HEK293T (cell line): ENCODE measurements at regions not wholly inside any gene's neighbourhood (a gene's known extent, or its start where the extent isn't known, plus 50 kb on each side); places are given as distances from the start of the nearest gene placed in this dataset.

Experiments used
- CTCF ChIA-PET: fragments of 350-600 bp; formaldehyde crosslinking; extraction: SDS; loops from one replicate; lab custom pipeline; 2021; ENCODE audit warnings: antibody characterized with exemption, inconsistent platforms; lab: Yijun Ruan, JAX
- POLR2A ChIA-PET: fragments of 350-600 bp; formaldehyde crosslinking; extraction: SDS; loops from one replicate; lab custom pipeline; 2020; ENCODE audit warnings: antibody characterized with exemption, inconsistent platforms; lab: Yijun Ruan, JAX
- DNase-seq: peaks from one replicate; pipeline ENCODE4 v3.0.0; 2012; ENCODE audit warnings: mixed read lengths; ENCODE audit errors: extremely low spot score
- ARNT ChIP-seq: fragments of 450-650 bp; IDR thresholded peaks from 2 replicates; pipeline ENCODE4 v1.6.1; 2017; ENCODE audit warnings: mild to moderate bottlenecking
- BHLHE40 ChIP-seq: fragments of 450-650 bp; IDR thresholded peaks from 2 replicates; pipeline ENCODE4 v1.6.1; 2016; ENCODE audit warnings: mild to moderate bottlenecking, moderate library complexity, borderline replicate concordance
- CTBP1 ChIP-seq: fragments of 450-650 bp; IDR thresholded peaks from 2 replicates; pipeline ENCODE4 v1.6.1; 2016; ENCODE audit warnings: borderline replicate concordance
- ELF4 ChIP-seq: fragments of 450-650 bp; IDR thresholded peaks from 2 replicates; pipeline ENCODE4 v1.6.1; 2017; ENCODE audit warnings: antibody characterized with exemption
- FOXA1 ChIP-seq: fragments of 450-650 bp; IDR thresholded peaks from 2 replicates; pipeline ENCODE4 v1.6.1; 2016; ENCODE audit warnings: mild to moderate bottlenecking
- FOXK2 ChIP-seq: fragments of 450-650 bp; IDR thresholded peaks from 2 replicates; pipeline ENCODE4 v1.6.1; 2016; ENCODE audit warnings: mild to moderate bottlenecking
- FOXM1 ChIP-seq: fragments of 450-650 bp; IDR thresholded peaks from 2 replicates; pipeline ENCODE4 v1.6.1; 2017; ENCODE audit warnings: mild to moderate bottlenecking, borderline replicate concordance
- HDGF ChIP-seq: fragments of 450-650 bp; IDR thresholded peaks from 2 replicates; pipeline ENCODE4 v1.6.1; 2017; ENCODE audit warnings: antibody characterized with exemption, borderline replicate concordance
- L3MBTL2 ChIP-seq: fragments of 450-650 bp; conservative IDR thresholded peaks from 2 replicates; pipeline ENCODE4 v1.6.1; 2016; ENCODE audit warnings: mild to moderate bottlenecking
- LEF1 ChIP-seq: fragments of 450-650 bp; IDR thresholded peaks from 2 replicates; pipeline ENCODE4 v1.6.1; 2017; ENCODE audit warnings: mild to moderate bottlenecking, borderline replicate concordance
- NFRKB ChIP-seq: fragments of 450-650 bp; IDR thresholded peaks from 2 replicates; pipeline ENCODE4 v1.6.1; 2016; ENCODE audit warnings: mild to moderate bottlenecking, moderate library complexity
- PKNOX1 ChIP-seq: fragments of 450-650 bp; IDR thresholded peaks from 2 replicates; pipeline ENCODE4 v1.6.1; 2016
- SP1 ChIP-seq: fragments of 450-650 bp; IDR thresholded peaks from 2 replicates; pipeline ENCODE4 v1.6.1; 2017
- SUZ12 ChIP-seq: fragments of 450-650 bp; IDR thresholded peaks from 2 replicates; pipeline ENCODE4 v1.6.1; 2016; ENCODE audit warnings: mild to moderate bottlenecking
- TARDBP ChIP-seq: fragments of 450-650 bp; IDR thresholded peaks from 2 replicates; pipeline ENCODE4 v1.6.1; 2016
- ZNF384 ChIP-seq: fragments of 450-650 bp; IDR thresholded peaks from 2 replicates; pipeline ENCODE4 v1.6.1; 2016

GRCh38 chr1:194227161-194227560, 1040.7 kb upstream of the B3GALT2 start:
- TF ChIP-seq BHLHE40 (no peak), PKNOX1 (no peak), FOXM1 (no peak), SP1 (no peak), FOXK2 (no peak), ARNT (no peak)
- ChIA-PET CTCF (no interaction called here), POLR2A (no interaction called here)
- no peak for DNase-seq

- CTCF ChIA-PET, result no interaction called here
- no peak for TF ChIP-seq FOXA1
- TF ChIP-seq SUZ12, result no peak
- TF ChIP-seq SP1, result no peak
- no peak for TF ChIP-seq HDGF
- TF ChIP-seq TARDBP, result no peak
- TF ChIP-seq NFRKB, result no peak
- TF ChIP-seq FOXK2, result no peak
- TF ChIP-seq LEF1, result no peak
- TF ChIP-seq ELF4, result no peak
- POLR2A ChIA-PET, result no interaction called here
- no peak for DNase-seq
These were observed 1039.4 kb upstream of the B3GALT2 start for GRCh38 chr1:194225821-194226220.

DNA sequence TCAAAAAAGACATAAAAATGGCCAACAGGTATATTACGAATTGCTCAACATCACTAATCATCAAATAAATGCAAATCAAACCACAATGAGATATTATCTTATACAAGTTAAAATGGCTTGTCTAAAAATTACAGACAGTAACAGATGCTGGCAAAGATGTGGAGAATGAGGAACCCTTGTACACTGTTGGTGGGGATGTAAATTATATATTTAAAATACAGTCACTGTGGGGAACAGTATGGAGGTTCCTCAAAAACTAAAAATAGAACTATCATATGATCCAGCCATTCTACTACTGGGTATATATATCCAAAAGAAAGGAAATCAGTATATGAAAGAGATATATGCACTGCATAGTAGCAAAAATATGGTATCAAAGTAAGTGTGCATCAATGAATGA, 1037.2 kb upstream of the B3GALT2 start:
- ChIA-PET CTCF (no interaction called here), POLR2A (no interaction called here)
- TF ChIP-seq ELF4 (no peak), NFRKB (no peak), FOXK2 (no peak)
- no peak for DNase-seq

DNA sequence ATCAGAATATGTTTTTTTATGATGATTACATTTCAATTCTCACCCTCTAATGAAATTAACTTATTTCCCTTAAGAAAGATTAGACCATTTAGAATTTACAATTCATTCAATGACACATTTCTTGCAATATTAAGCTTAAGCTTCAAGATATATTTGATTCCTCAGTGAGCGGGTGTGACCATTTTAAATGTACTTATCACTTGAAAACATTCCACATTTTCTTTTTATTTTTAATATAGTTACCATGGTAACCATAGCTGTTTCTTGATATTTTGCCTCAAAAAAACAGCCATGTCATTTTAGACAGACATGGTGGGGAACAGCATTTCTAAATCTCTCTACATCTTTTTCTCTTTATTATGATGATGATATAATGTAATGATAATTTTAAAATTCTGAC, 1029.0 kb upstream of the B3GALT2 start:
- TF ChIP-seq NFRKB (no peak), ZNF384 (no peak), FOXK2 (no peak), CTBP1 (no peak), BHLHE40 (no peak), LEF1 (no peak), ARNT (no peak), FOXA1 (no peak), SUZ12 (no peak), SP1 (no peak), ELF4 (no peak), HDGF (no peak), FOXM1 (no peak), TARDBP (no peak)
- ChIA-PET POLR2A (no interaction called here), CTCF (no interaction called here)
- no peak for DNase-seq

- TF ChIP-seq ARNT (no peak), SUZ12 (no peak), FOXA1 (no peak), LEF1 (no peak), PKNOX1 (no peak), NFRKB (no peak), HDGF (no peak), CTBP1 (no peak), FOXK2 (no peak), SP1 (no peak), L3MBTL2 (no peak), BHLHE40 (no peak), FOXM1 (no peak), ELF4 (no peak), TARDBP (no peak), ZNF384 (no peak)
- CTCF ChIA-PET, result no interaction called here
- no peak for DNase-seq
- POLR2A ChIA-PET, result no interaction called here
These were observed 1028.3 kb upstream of the B3GALT2 start for GRCh38 chr1:194214735-194215134.

GRCh38 chr1:194209920-194210319, 1023.5 kb upstream of the B3GALT2 start:
- CTCF ChIA-PET, result no interaction called here
- POLR2A ChIA-PET, result no interaction called here
- no peak for TF ChIP-seq CTBP1
- no peak for TF ChIP-seq FOXK2
- TF ChIP-seq HDGF, result no peak
- no peak for TF ChIP-seq ZNF384
- TF ChIP-seq FOXA1, result no peak
- no peak for TF ChIP-seq LEF1
- no peak for TF ChIP-seq BHLHE40
- no peak for TF ChIP-seq FOXM1
- TF ChIP-seq SP1, result no peak
- no peak for TF ChIP-seq PKNOX1
- TF ChIP-seq ARNT, result no peak
- no peak for TF ChIP-seq L3MBTL2
- no peak for TF ChIP-seq SUZ12
- TF ChIP-seq ELF4, result no peak
- DNase-seq, result no peak
